DOHH2 (cell line): ENCODE measurements at regions not wholly inside any gene's neighbourhood (a gene's known extent, or its start where the extent isn't known, plus 50 kb on each side); places are given as distances from the start of the nearest gene placed in this dataset.

Experiments used
- H3F3A ChIP-seq: fragments of 200-600 bp; sonication (generic), shearing (Covaris generic); 2 replicates; pipeline ENCODE4 v1.6.0; 2016; ENCODE audit warnings: antibody characterized with exemption, mild to moderate bottlenecking; ENCODE audit not compliant: control insufficient read depth, insufficient read depth
- H3K27ac ChIP-seq: fragments of 200-600 bp; sonication (generic); 2 replicates; pipeline ENCODE4 v1.5.1; 2014; ENCODE audit warnings: low read depth, mild to moderate bottlenecking, low read length, moderate library complexity
- H3K27me3 ChIP-seq: fragments of 200-600 bp; sonication (generic); 2 replicates; pipeline ENCODE4 v1.6.1; 2014; ENCODE audit warnings: mild to moderate bottlenecking, low read length, mixed read lengths; ENCODE audit not compliant: control insufficient read depth
- H3K36me3 ChIP-seq: fragments of 200-600 bp; sonication (generic); 2 replicates; pipeline ENCODE4 v1.6.1; 2014; ENCODE audit warnings: mild to moderate bottlenecking, low read length, moderate library complexity, mixed read lengths; ENCODE audit not compliant: control insufficient read depth
- H3K4me1 ChIP-seq: fragments of 200-600 bp; sonication (generic); 2 replicates; pipeline ENCODE4 v1.6.1; 2014; ENCODE audit warnings: mild to moderate bottlenecking, low read length, mixed read lengths; ENCODE audit not compliant: control insufficient read depth
- H3K4me2 ChIP-seq: fragments of 200-600 bp; sonication (generic); 2 replicates; pipeline ENCODE4 v1.6.0; 2014; ENCODE audit warnings: mild to moderate bottlenecking, low read length, moderate library complexity
- H3K4me3 ChIP-seq: fragments of 200-600 bp; sonication (generic); 2 replicates; pipeline ENCODE4 v1.5.1; 2014; ENCODE audit warnings: mild to moderate bottlenecking, low read length, mixed read lengths
- H3K79me2 ChIP-seq: fragments of 200-600 bp; sonication (generic); 2 replicates; pipeline ENCODE4 v1.6.1; 2014; ENCODE audit warnings: mild to moderate bottlenecking, low read length, mixed read lengths; ENCODE audit not compliant: control insufficient read depth
- H3K9me2 ChIP-seq: fragments of 200-600 bp; sonication (generic); replicated peaks from 2 replicates; pipeline ENCODE4 v1.6.1; 2014; ENCODE audit warnings: mild to moderate bottlenecking, low read length, mixed read lengths; ENCODE audit not compliant: control insufficient read depth
- H3K9me3 ChIP-seq: fragments of 200-600 bp; sonication (generic); 2 replicates; pipeline ENCODE4 v1.6.1; 2014; ENCODE audit warnings: antibody characterized with exemption, low read length, mixed read lengths; ENCODE audit not compliant: control insufficient read depth, insufficient read depth
- H4K20me1 ChIP-seq: fragments of 200-600 bp; sonication (generic); 2 replicates; pipeline ENCODE4 v1.6.0; 2014; ENCODE audit warnings: low read depth, mild to moderate bottlenecking, antibody characterized with exemption, low read length, moderate library complexity; ENCODE audit not compliant: control insufficient read depth, insufficient read depth
- EZH2phosphoT487 ChIP-seq: fragments of 200-600 bp; sonication (generic); IDR thresholded peaks from 2 replicates; pipeline ENCODE4 v1.6.1; 2017; ENCODE audit warnings: borderline replicate concordance, mild to moderate bottlenecking, antibody characterized with exemption, low read length, moderate library complexity, mixed read lengths
- TF ChIP-seq, protein P1 (sequence below): fragments of 200-600 bp; sonication (generic); IDR thresholded peaks from one replicate; pipeline ENCODE4 v1.5.1; 2014; ENCODE audit warnings: antibody characterized with exemption, mild to moderate bottlenecking, low read depth, low read length; ENCODE audit not compliant: poor library complexity, severe bottlenecking

DNA sequence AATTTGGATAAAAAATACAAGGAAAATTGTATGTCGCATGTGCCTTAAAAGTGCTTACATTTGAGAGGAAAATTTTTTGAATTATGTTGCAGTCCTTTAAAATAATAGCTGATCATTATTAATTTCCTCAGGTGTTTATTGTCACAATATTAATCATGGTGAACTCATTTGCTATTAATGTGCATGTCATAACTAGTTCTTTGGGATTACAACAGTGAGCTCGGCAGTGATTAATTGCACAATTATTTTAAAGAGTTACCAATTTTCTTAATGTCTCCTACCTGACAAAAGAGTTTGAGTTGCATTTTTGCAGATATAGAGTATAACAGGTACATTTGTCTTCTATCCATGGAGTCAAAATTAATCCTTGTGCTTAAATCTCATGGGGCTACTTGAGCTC lies 854.3 kb downstream of the BRINP3 start:
- H3F3A ChIP-seq, result no peaks in the 10 kb centered on the region
- H4K20me1 ChIP-seq, result no peaks in the 10 kb centered on the region
- H3K9me2 ChIP-seq, result no peaks in the 10 kb centered on the region
- no peaks in the 10 kb centered on the region for H3K27me3 ChIP-seq
- H3K4me3 ChIP-seq, result no peak overlapping the region
- TF ChIP-seq, protein P1, sequence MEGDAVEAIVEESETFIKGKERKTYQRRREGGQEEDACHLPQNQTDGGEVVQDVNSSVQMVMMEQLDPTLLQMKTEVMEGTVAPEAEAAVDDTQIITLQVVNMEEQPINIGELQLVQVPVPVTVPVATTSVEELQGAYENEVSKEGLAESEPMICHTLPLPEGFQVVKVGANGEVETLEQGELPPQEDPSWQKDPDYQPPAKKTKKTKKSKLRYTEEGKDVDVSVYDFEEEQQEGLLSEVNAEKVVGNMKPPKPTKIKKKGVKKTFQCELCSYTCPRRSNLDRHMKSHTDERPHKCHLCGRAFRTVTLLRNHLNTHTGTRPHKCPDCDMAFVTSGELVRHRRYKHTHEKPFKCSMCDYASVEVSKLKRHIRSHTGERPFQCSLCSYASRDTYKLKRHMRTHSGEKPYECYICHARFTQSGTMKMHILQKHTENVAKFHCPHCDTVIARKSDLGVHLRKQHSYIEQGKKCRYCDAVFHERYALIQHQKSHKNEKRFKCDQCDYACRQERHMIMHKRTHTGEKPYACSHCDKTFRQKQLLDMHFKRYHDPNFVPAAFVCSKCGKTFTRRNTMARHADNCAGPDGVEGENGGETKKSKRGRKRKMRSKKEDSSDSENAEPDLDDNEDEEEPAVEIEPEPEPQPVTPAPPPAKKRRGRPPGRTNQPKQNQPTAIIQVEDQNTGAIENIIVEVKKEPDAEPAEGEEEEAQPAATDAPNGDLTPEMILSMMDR, result no peak
- TF ChIP-seq EZH2phosphoT487, result no peak
- H3K36me3 ChIP-seq, result no peaks in the 10 kb centered on the region
- H3K4me2 ChIP-seq, result no peak overlapping the region
- H3K27ac ChIP-seq, result no peak overlapping the region
- no peaks in the 10 kb centered on the region for H3K79me2 ChIP-seq
- no peaks in the 10 kb centered on the region for H3K9me3 ChIP-seq
- H3K4me1 ChIP-seq, result no peaks in the 10 kb centered on the region

DNA sequence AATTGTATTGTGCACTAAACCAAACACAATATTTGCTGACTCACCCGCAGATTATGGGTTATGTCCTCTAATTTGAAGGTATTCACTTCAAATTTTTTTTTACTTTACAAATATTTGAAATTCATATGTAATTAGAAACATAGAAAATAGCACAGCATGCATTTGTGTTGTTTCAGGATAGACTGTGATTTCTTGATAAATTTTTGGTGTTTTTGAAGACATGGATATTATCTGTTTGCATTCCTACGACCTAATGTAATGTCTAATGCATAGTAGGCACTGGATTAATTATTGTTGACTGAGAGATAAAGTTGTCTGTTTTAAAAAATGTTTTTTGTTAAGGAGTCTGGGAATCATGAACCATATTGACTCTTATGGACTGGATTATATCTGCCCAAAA lies 850.2 kb downstream of the BRINP3 start:
- no peak overlapping the region for H3K4me2 ChIP-seq
- H4K20me1 ChIP-seq, result no peaks in the 10 kb centered on the region
- no peaks in the 10 kb centered on the region for H3K79me2 ChIP-seq
- TF ChIP-seq, protein P1, result no peak
- no peak for TF ChIP-seq EZH2phosphoT487
- no peaks in the 10 kb centered on the region for H3K4me1 ChIP-seq
- no peaks in the 10 kb centered on the region for H3F3A ChIP-seq
- no peaks in the 10 kb centered on the region for H3K27me3 ChIP-seq
- no peak overlapping the region for H3K4me3 ChIP-seq
- no peaks in the 10 kb centered on the region for H3K9me2 ChIP-seq
- no peaks in the 10 kb centered on the region for H3K9me3 ChIP-seq
- no peaks in the 10 kb centered on the region for H3K36me3 ChIP-seq
- H3K27ac ChIP-seq, result no peak overlapping the region

DNA sequence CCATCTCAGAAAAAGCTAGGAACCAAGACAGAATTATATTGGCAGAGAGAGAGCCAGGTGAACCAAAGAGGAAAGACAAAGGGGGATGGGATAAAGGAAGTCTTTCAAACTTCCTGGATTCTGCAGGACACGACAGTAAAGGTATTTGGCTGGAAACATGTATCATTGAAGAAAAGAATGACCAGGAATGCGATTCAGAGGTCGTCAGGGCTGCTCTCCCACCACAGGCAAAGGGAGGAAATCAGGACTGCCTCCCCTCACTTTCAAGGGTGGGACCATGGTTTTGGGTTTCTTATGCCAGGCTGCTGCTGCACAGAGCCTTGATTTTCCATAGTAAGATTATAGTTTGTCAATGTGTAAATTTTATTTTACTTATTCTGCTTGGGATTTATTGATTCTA lies 848.8 kb downstream of the BRINP3 start:
- Histone ChIP-seq H3K27ac (no peak overlapping the region), H3K9me3 (no peaks in the 10 kb centered on the region), H4K20me1 (no peaks in the 10 kb centered on the region), H3K79me2 (no peaks in the 10 kb centered on the region), H3K4me3 (no peak overlapping the region), H3K36me3 (no peaks in the 10 kb centered on the region), H3K4me1 (no peaks in the 10 kb centered on the region), H3F3A (no peaks in the 10 kb centered on the region), H3K4me2 (no peak overlapping the region), H3K9me2 (no peaks in the 10 kb centered on the region), H3K27me3 (no peaks in the 10 kb centered on the region)
- TF ChIP-seq EZH2phosphoT487, result no peak
- TF ChIP-seq, protein P1, result no peak

DNA sequence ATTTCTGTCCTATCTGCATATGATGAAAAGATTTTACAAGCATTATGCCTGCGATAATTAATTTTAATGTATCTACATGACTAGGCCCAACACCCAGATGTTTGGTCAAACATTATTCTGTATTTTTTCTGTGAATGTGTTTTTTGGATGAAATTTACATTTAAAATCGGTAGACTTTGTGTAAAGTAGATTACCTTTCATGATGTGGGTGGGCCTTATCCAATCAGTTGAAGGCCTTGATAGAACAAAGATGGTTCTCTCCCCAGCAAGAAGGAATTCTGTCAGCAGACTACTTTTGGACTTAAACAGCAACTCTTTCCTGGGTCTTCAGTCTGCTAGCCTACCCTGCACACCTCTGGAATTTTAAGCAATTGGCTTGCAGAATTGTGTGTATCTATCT lies 844.0 kb downstream of the BRINP3 start:
- Histone ChIP-seq H4K20me1 (no peaks in the 10 kb centered on the region), H3F3A (no peaks in the 10 kb centered on the region), H3K4me2 (no peak overlapping the region), H3K9me3 (no peaks in the 10 kb centered on the region), H3K4me1 (no peaks in the 10 kb centered on the region), H3K4me3 (no peak overlapping the region), H3K9me2 (no peaks in the 10 kb centered on the region), H3K27me3 (no peaks in the 10 kb centered on the region), H3K79me2 (no peaks in the 10 kb centered on the region), H3K27ac (no peak overlapping the region), H3K36me3 (no peaks in the 10 kb centered on the region)
- TF ChIP-seq, protein P1, result no peak
- no peak for TF ChIP-seq EZH2phosphoT487
